HCT116 (cell line): ENCODE measurements at regions not wholly inside any gene's neighbourhood (a gene's known extent, or its start where the extent isn't known, plus 50 kb on each side); places are given as distances from the start of the nearest gene placed in this dataset.

Source experiments
- ATAC-seq: fragments of 200-7000 bp; cut with Tn5 transposase; 2 replicates; pipeline ENCODE4 v1.9.1; 2020; ENCODE audit warnings: mild to moderate bottlenecking, moderate library complexity
- BruUV-seq: library from RNA; stranded (reverse); fragments of 400-500 nt; replicated peaks from 2 replicates; lab custom pipeline; 2021; lab: Mats Ljungman, UMichigan
- CTCF ChIA-PET: fragments of 300-600 bp; sonication (Branson Sonifier 250); formaldehyde crosslinking; loops from one replicate; lab custom pipeline; 2021; ENCODE audit warnings: antibody characterized with exemption; lab: Charles Lee
- POLR2A ChIA-PET: fragments of 300-600, 350-600 bp; sonication (Branson Sonifier 250); formaldehyde crosslinking; loops from one replicate; lab custom pipeline; 2021; ENCODE audit warnings: antibody characterized with exemption; lab: Charles Lee
- RAD21 ChIA-PET, 2 experiments: fragments of 300-600 bp; sonication (Branson Sonifier 250); formaldehyde crosslinking; loops; one replicate each; lab custom pipeline; 2023; ENCODE audit warnings: low total read pairs in 2 of 2; ENCODE audit not compliant: uncharacterized antibody in 2 of 2, unreplicated experiment in 2 of 2, low non-redundant PET in 1 of 2; lab: Charles Lee
- DNase-seq: peaks from one replicate; pipeline ENCODE4 v3.0.0-alpha.2; 2010; ENCODE audit warnings: low read depth, low spot score
- H2AFZ ChIP-seq: fragments of 200-600 bp; shearing (Covaris generic), sonication (generic); 2 replicates; pipeline ENCODE4 v1.6.1; 2017; ENCODE audit warnings: low read depth, mixed run types, mixed read lengths, antibody characterized with exemption, low read length; ENCODE audit not compliant: poor library complexity, severe bottlenecking
- H3K27ac ChIP-seq: 2 replicates; pipeline ENCODE4 v1.5.1; 2012; ENCODE audit warnings: low read depth, low read length
- H3K27me3 ChIP-seq: fragments of 200-600 bp; sonication (generic); 2 replicates; pipeline ENCODE4 v1.6.1; 2016; ENCODE audit warnings: mixed run types, low read length, mixed read lengths; ENCODE audit not compliant: insufficient read depth
- H3K36me3 ChIP-seq, 2 experiments: fragments of 200-500 bp in 1 of 2; fragments of 200-600 bp in 1 of 2; sonication (Bioruptor generic) in 1 of 2; sonication (generic) in 1 of 2; 2 replicates each; pipeline versions ENCODE4 v1.5.1 to v1.6.1; 2014 to 2016; ENCODE audit warnings: low read length in 2 of 2, inconsistent platforms in 1 of 2, mixed read lengths in 1 of 2, mixed run types in 1 of 2; ENCODE audit not compliant: insufficient read depth in 2 of 2, control insufficient read depth in 1 of 2
- H3K4me1 ChIP-seq, 2 experiments: fragments of 200-600 bp in 1 of 2; sonication (generic) in 1 of 2; 2 replicates each; pipeline versions ENCODE4 v1.5.1 to v1.6.1; 2012 to 2017; ENCODE audit warnings: low read length in 2 of 2, inconsistent platforms in 1 of 2, mild to moderate bottlenecking in 1 of 2, mixed read lengths in 1 of 2, mixed run types in 1 of 2, moderate library complexity in 1 of 2; ENCODE audit not compliant: insufficient read depth in 2 of 2, control insufficient read depth in 1 of 2
- H3K4me2 ChIP-seq: fragments of 200-600 bp; sonication (generic); 2 replicates; pipeline ENCODE4 v1.6.1; 2017; ENCODE audit warnings: mixed run types, low read length, mixed read lengths
- H3K4me3 ChIP-seq, 2 experiments: fragments of 200-600 bp in 1 of 2; sonication (generic) in 1 of 2; replicated peaks in 1 of 2; 2 replicates each; pipeline ENCODE4 v1.5.1; 2011 to 2016; ENCODE audit warnings: low read length in 2 of 2, control low read depth in 1 of 2, low read depth in 1 of 2, mild to moderate bottlenecking in 1 of 2, mixed read lengths in 1 of 2, mixed run types in 1 of 2
- H3K79me2 ChIP-seq: fragments of 200-600 bp; sonication (generic); 2 replicates; pipeline ENCODE4 v1.6.1; 2017; ENCODE audit warnings: mild to moderate bottlenecking, mixed run types, low read length, moderate library complexity, mixed read lengths; ENCODE audit not compliant: insufficient read depth
- H3K9ac ChIP-seq: fragments of 200-600 bp; sonication (generic); 2 replicates; pipeline ENCODE4 v1.6.1; 2016; ENCODE audit warnings: low read length, mixed read lengths
- H3K9me2 ChIP-seq: fragments of 200-600 bp; sonication (generic), shearing (Covaris generic); 2 replicates; pipeline ENCODE4 v1.6.1; 2017; ENCODE audit warnings: mixed run types, mild to moderate bottlenecking, moderate library complexity; ENCODE audit not compliant: insufficient read depth
- H3K9me3 ChIP-seq, 2 experiments: fragments of 200-500 bp in 1 of 2; fragments of 200-600 bp in 1 of 2; sonication (Bioruptor generic) in 1 of 2; sonication (generic) in 1 of 2; 2 replicates each; pipeline ENCODE4 v1.6.1; 2014 to 2017; ENCODE audit warnings: low read length in 2 of 2, mixed read lengths in 2 of 2, inconsistent platforms in 1 of 2, low read depth in 1 of 2, mild to moderate bottlenecking in 1 of 2, mixed run types in 1 of 2, moderate library complexity in 1 of 2; ENCODE audit not compliant: control insufficient read depth in 1 of 2, insufficient read depth in 1 of 2
- H4K20me1 ChIP-seq: fragments of 200-600 bp; sonication (generic), shearing (Covaris generic); 2 replicates; pipeline ENCODE4 v1.6.1; 2017; ENCODE audit warnings: mixed run types, mild to moderate bottlenecking, moderate library complexity; ENCODE audit not compliant: insufficient read depth
- EZH2 ChIP-seq: fragments of 200-600 bp; sonication (generic); IDR thresholded peaks from 2 replicates; pipeline ENCODE4 v1.6.1; 2017; ENCODE audit warnings: antibody characterized with exemption, mixed run types
- FOSL1 ChIP-seq: IDR thresholded peaks from 2 replicates; pipeline ENCODE4 v1.6.1; 2012; ENCODE audit warnings: low read depth
- POLR2A ChIP-seq: IDR thresholded peaks from 2 replicates; pipeline ENCODE4 v1.7.0; 2011; ENCODE audit warnings: borderline replicate concordance; ENCODE audit not compliant: insufficient read depth, insufficient read length; ENCODE audit errors: extremely low read depth
- SIN3A ChIP-seq: IDR thresholded peaks from 2 replicates; pipeline ENCODE4 v1.6.1; 2012; ENCODE audit warnings: low read depth
- TCF7L2 ChIP-seq: IDR thresholded peaks from 2 replicates; pipeline ENCODE4 v1.7.0; 2011; ENCODE audit warnings: borderline replicate concordance, inconsistent platforms; ENCODE audit not compliant: insufficient read depth, insufficient read length; ENCODE audit errors: extremely low read depth
- YY1 ChIP-seq: IDR thresholded peaks from 2 replicates; pipeline ENCODE4 v1.6.1; 2011; ENCODE audit warnings: low read length, low read depth, moderate library complexity, mild to moderate bottlenecking; ENCODE audit not compliant: insufficient replicate concordance; ENCODE audit errors: extremely low read depth
- ZFX ChIP-seq: fragments of 450-650 bp; IDR thresholded peaks from 2 replicates; pipeline ENCODE4 v1.6.1; 2017
- ZNF274 ChIP-seq: fragments of 200-500 bp; sonication (Bioruptor generic); IDR thresholded peaks from 2 replicates; pipeline ENCODE4 v1.6.1; 2014; ENCODE audit warnings: mild to moderate bottlenecking, low read depth, low read length, inconsistent platforms
- intact Hi-C: fragments of 100-400 bp; cut with micrococcal nuclease; formaldehyde crosslinking; loops from 2 replicates; pipeline ENCODE4 v1.10.0; 2022
- TF ChIP-seq, protein P1 (sequence below), 3 experiments: fragments of 200-600 bp in 1 of 3; sonication (generic) in 1 of 3; IDR thresholded peaks in 2 of 3; conservative IDR thresholded peaks in 1 of 3; 2 replicates each; pipeline ENCODE4 v1.5.1; 2012 to 2017; ENCODE audit warnings: low read depth in 2 of 3, low read length in 2 of 3, antibody characterized with exemption in 1 of 3, borderline replicate concordance in 1 of 3, control low read depth in 1 of 3, mild to moderate bottlenecking in 1 of 3, mixed read lengths in 1 of 3, mixed run types in 1 of 3, moderate library complexity in 1 of 3; ENCODE audit not compliant: insufficient read depth in 1 of 3
- TF ChIP-seq, protein P2 (sequence below): IDR thresholded peaks from 2 replicates; pipeline ENCODE4 v1.6.1; 2012; ENCODE audit warnings: low read depth

DNA sequence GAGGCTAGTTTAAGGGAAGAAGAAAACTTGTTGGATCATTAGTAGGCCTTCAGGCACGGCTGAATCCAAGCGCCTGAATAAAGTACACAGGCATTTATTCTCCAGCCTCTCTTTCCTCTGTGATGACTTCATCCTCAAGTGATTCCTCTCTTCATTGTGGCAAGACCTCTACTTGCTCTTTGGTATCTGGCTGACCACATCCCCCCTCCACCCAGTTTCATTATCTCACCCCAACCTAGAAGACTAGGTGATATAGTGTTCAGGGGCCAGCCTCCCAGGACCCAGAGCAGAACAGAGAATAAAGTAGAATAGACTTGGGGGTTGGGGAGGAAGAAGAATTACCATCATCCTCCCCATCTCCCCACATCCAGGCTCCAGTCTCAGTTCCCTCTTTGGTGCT, 189.3 kb downstream of the MIAT start:
- Histone ChIP-seq H3K4me3 (no peak overlapping the region), H3K4me1 (no peaks in the 10 kb centered on the region), H4K20me1 (no peaks in the 10 kb centered on the region), H3K4me2 (no peak overlapping the region), H3K9me2 (no peaks in the 10 kb centered on the region), H3K9me3 (no peaks in the 10 kb centered on the region), H3K36me3 (no peaks in the 10 kb centered on the region), H3K27ac (no peak overlapping the region), H3K79me2 (no peaks in the 10 kb centered on the region), H3K27me3 (peaks cover 71% of the 10 kb centered on the region), H2AFZ (no peak overlapping the region), H3K9ac (no peak overlapping the region)
- TF ChIP-seq SIN3A (no peak), TCF7L2 (no peak), ZNF274 (no peak), EZH2 (no peak), ZFX (no peak), POLR2A (no peak), YY1 (no peak), FOSL1 (no peak)
- TF ChIP-seq, protein P1, sequence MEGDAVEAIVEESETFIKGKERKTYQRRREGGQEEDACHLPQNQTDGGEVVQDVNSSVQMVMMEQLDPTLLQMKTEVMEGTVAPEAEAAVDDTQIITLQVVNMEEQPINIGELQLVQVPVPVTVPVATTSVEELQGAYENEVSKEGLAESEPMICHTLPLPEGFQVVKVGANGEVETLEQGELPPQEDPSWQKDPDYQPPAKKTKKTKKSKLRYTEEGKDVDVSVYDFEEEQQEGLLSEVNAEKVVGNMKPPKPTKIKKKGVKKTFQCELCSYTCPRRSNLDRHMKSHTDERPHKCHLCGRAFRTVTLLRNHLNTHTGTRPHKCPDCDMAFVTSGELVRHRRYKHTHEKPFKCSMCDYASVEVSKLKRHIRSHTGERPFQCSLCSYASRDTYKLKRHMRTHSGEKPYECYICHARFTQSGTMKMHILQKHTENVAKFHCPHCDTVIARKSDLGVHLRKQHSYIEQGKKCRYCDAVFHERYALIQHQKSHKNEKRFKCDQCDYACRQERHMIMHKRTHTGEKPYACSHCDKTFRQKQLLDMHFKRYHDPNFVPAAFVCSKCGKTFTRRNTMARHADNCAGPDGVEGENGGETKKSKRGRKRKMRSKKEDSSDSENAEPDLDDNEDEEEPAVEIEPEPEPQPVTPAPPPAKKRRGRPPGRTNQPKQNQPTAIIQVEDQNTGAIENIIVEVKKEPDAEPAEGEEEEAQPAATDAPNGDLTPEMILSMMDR (IDR thresholded peaks at IDR 0.05 in 2 of 3, conservative IDR thresholded peaks at IDR 0.05 in 1 of 3; ENCODE audit: borderline replicate concordance in 1 of 3, insufficient read depth in 1 of 3, low read depth in 2 of 3, low read length in 2 of 3), result no peak
- TF ChIP-seq, protein P2, sequence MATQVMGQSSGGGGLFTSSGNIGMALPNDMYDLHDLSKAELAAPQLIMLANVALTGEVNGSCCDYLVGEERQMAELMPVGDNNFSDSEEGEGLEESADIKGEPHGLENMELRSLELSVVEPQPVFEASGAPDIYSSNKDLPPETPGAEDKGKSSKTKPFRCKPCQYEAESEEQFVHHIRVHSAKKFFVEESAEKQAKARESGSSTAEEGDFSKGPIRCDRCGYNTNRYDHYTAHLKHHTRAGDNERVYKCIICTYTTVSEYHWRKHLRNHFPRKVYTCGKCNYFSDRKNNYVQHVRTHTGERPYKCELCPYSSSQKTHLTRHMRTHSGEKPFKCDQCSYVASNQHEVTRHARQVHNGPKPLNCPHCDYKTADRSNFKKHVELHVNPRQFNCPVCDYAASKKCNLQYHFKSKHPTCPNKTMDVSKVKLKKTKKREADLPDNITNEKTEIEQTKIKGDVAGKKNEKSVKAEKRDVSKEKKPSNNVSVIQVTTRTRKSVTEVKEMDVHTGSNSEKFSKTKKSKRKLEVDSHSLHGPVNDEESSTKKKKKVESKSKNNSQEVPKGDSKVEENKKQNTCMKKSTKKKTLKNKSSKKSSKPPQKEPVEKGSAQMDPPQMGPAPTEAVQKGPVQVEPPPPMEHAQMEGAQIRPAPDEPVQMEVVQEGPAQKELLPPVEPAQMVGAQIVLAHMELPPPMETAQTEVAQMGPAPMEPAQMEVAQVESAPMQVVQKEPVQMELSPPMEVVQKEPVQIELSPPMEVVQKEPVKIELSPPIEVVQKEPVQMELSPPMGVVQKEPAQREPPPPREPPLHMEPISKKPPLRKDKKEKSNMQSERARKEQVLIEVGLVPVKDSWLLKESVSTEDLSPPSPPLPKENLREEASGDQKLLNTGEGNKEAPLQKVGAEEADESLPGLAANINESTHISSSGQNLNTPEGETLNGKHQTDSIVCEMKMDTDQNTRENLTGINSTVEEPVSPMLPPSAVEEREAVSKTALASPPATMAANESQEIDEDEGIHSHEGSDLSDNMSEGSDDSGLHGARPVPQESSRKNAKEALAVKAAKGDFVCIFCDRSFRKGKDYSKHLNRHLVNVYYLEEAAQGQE, result no peak
- POLR2A ChIA-PET, result no interaction called here
- CTCF ChIA-PET, result no interaction called here
- no peak for DNase-seq
- ATAC-seq, result no peak
- RAD21 ChIA-PET, result no interaction called here
- BruUV-seq, result no TSS peak
- intact Hi-C loops, result no loop called here
